ENCODE measurements at regions not wholly inside any gene's neighbourhood (a gene's known extent, or its start where the extent isn't known, plus 50 kb on each side); places are given as distances from the start of the nearest gene placed in this dataset.

- TF ChIP-seq CTCF (IDR thresholded peaks at IDR 0.05) (no peak), ZFX (IDR thresholded peaks at IDR 0.05; ENCODE audit: borderline replicate concordance) (no peak)
Measured at GRCh38 chr14:66135831-66136230, 350.3 kb upstream of the CCDC196 start.

Data from 22Rv1 (cell line).